Kidney epithelial cell (primary cell): ENCODE measurements at regions not wholly inside any gene's neighbourhood (a gene's known extent, or its start where the extent isn't known, plus 50 kb on each side); places are given as distances from the start of the nearest gene placed in this dataset.
"Not testable (repeated sequence)": the region's sequence is repeated elsewhere in the genome, so short reads cannot be mapped to it uniquely, and the experiment has no call there.

Source experiments
- DNase-seq: peaks from one replicate; pipeline ENCODE4 v3.0.0-alpha.2; 2010; ENCODE audit warnings: low read depth
- H3K27me3 ChIP-seq: 2 replicates; pipeline ENCODE4 v1.6.0; 2011; ENCODE audit warnings: low read length; ENCODE audit not compliant: control insufficient read depth, insufficient read depth
- H3K36me3 ChIP-seq: 2 replicates; pipeline ENCODE4 v1.5.1; 2011; ENCODE audit warnings: low read length; ENCODE audit not compliant: control insufficient read depth, insufficient read depth
- H3K4me3 ChIP-seq: 2 replicates; pipeline ENCODE4 v1.5.1; 2011; ENCODE audit warnings: low read depth, mild to moderate bottlenecking, control low read depth, low read length
- CTCF ChIP-seq: IDR thresholded peaks from 2 replicates; pipeline ENCODE4 v1.5.1; 2011; ENCODE audit warnings: mild to moderate bottlenecking, moderate library complexity, low read length, control low read depth, inconsistent platforms; ENCODE audit not compliant: insufficient read depth, poor library complexity, severe bottlenecking

GRCh38 chr5:174793684-174794328 lies 69.4 kb downstream of the MSX2 start:
- DNase-seq, result no peak
- no peak overlapping the region for H3K4me3 ChIP-seq
- peak; percentile 82 for TF ChIP-seq CTCF
- H3K36me3 ChIP-seq, result no peaks in the 10 kb centered on the region
- peaks cover 3% of the 10 kb centered on the region for H3K27me3 ChIP-seq

- H3K4me3 ChIP-seq, result no peak overlapping the region
- TF ChIP-seq CTCF, result no peak
- peaks cover 3% of the 10 kb centered on the region for H3K27me3 ChIP-seq
- no peak for DNase-seq
- H3K36me3 ChIP-seq, result no peaks in the 10 kb centered on the region
Observed at GRCh38 chr5:174793076-174793475, 68.7 kb downstream of the MSX2 start.

GRCh38 chr5:174792265-174792664 lies 67.9 kb downstream of the MSX2 start:
- not testable (repeated sequence) for H3K36me3 ChIP-seq, H3K27me3 ChIP-seq, H3K4me3 ChIP-seq, DNase-seq

- no peaks in the 10 kb centered on the region for H3K36me3 ChIP-seq
- H3K27me3 ChIP-seq, result peaks cover 3% of the 10 kb centered on the region
- TF ChIP-seq CTCF, result no peak
- H3K4me3 ChIP-seq, result no peak overlapping the region
- DNase-seq, result no peak
Observed at GRCh38 chr5:174790906-174791305, 66.5 kb downstream of the MSX2 start.

GRCh38 chr5:174789596-174789995 lies 65.2 kb downstream of the MSX2 start:
- DNase-seq, result no peak
- no peak for TF ChIP-seq CTCF

GRCh38 chr5:174785120-174785680 lies 60.8 kb downstream of the MSX2 start:
- no peaks in the 10 kb centered on the region for H3K36me3 ChIP-seq
- no peak overlapping the region for H3K4me3 ChIP-seq
- H3K27me3 ChIP-seq, result no peaks in the 10 kb centered on the region
- DNase-seq, result no peak
- no peak for TF ChIP-seq CTCF

More at GRCh38 chr5:174789596-174789995, 65.2 kb downstream of the MSX2 start:
- H3K27me3 ChIP-seq, result peaks cover 3% of the 10 kb centered on the region
- no peak overlapping the region for H3K4me3 ChIP-seq
- no peaks in the 10 kb centered on the region for H3K36me3 ChIP-seq
